ENCODE measurements at regions not wholly inside any gene's neighbourhood (a gene's known extent, or its start where the extent isn't known, plus 50 kb on each side); places are given as distances from the start of the nearest gene placed in this dataset.

- no peak overlapping the region for H3K4me2 ChIP-seq (ENCODE audit: insufficient read depth in 1 of 2, low read depth in 2 of 2, low read length in 2 of 2)
- H2BK12ac ChIP-seq (ENCODE audit: low read depth, low read length): no peak overlapping the region
- no peak overlapping the region for H2AK5ac ChIP-seq (ENCODE audit: low read depth, low read length)
- no peaks in the 10 kb centered on the region for H3K79me2 ChIP-seq (ENCODE audit: control insufficient read depth in 1 of 2, insufficient read depth in 2 of 2, low read length in 2 of 2)
- no peak overlapping the region for H4K8ac ChIP-seq (ENCODE audit: extremely low read depth, insufficient read depth, low read length)
- DNase-seq (ENCODE audit: low read depth in 1 of 2, low spot score in 2 of 2) (no peak), FAIRE-seq (no peak)
- no peaks in the 10 kb centered on the region for H3K27me3 ChIP-seq (replicated peaks in 1 of 4; ENCODE audit: control insufficient read depth in 3 of 4, extremely low read depth in 1 of 4, insufficient read depth in 3 of 4, low read length in 3 of 4)
- H2BK120ac ChIP-seq (replicated peaks; ENCODE audit: low read depth, low read length): no peak overlapping the region
- no peaks in the 10 kb centered on the region for H3K9me3 ChIP-seq (ENCODE audit: insufficient read depth in 2 of 2, low read depth in 1 of 2, low read length in 1 of 2)
- H2BK5ac ChIP-seq (ENCODE audit: low read depth, low read length): no peak overlapping the region
- no peaks in the 10 kb centered on the region for H3K36me3 ChIP-seq (ENCODE audit: control insufficient read depth in 2 of 4, insufficient read depth in 4 of 4, low read length in 3 of 4)
- H3K14ac ChIP-seq (ENCODE audit: insufficient read length): no peak overlapping the region
- CTCF ChIA-PET (ENCODE audit: partially characterized antibody): no interaction called here
- POLR2A ChIA-PET (ENCODE audit: partially characterized antibody): no interaction called here
- H2AFZ ChIP-seq (ENCODE audit: low read length): no peak overlapping the region
- no peak overlapping the region for H3K4ac ChIP-seq (replicated peaks; ENCODE audit: insufficient read length, low read depth, low read length)
- H4K91ac ChIP-seq (replicated peaks; ENCODE audit: insufficient read length, low read length): no peak overlapping the region
- H3K27ac ChIP-seq (ENCODE audit: low read depth, low read length): no peak overlapping the region
- H3K56ac ChIP-seq (replicated peaks; ENCODE audit: insufficient read length, low read depth, low read length): no peak overlapping the region
- no peak overlapping the region for H4K5ac ChIP-seq (ENCODE audit: insufficient read length, low read depth, low read length)
- no peak overlapping the region for H3K23ac ChIP-seq (ENCODE audit: insufficient read length)
- no peak overlapping the region for H3K4me3 ChIP-seq (ENCODE audit: extremely low read depth in 1 of 4, insufficient read depth in 2 of 4, low read depth in 3 of 4, low read length in 4 of 4)
- peaks cover 0 to 3% of the 10 kb centered on the region in 2 experiments for H4K20me1 ChIP-seq (replicated peaks in 1 of 2; ENCODE audit: control insufficient read depth in 1 of 2, insufficient read depth in 2 of 2, low read length in 2 of 2)
- no peak overlapping the region for H3K18ac ChIP-seq (ENCODE audit: extremely low read depth, low read length)
- WGBS, 2 experiments (ENCODE audit: extremely low coverage in 1 of 2, insufficient coverage in 1 of 2, insufficient read length in 1 of 2, insufficient replicate concordance in 2 of 2, low coverage in 1 of 2, low lambda C conversion rate in 2 of 2, missing lambda C conversion rate in 1 of 2): 90% methylated on average over 2 of the region's 2 CpGs; no CpG with 5 or more reads in 1 of the 2 experiments
- no peaks in the 10 kb centered on the region for H3K4me1 ChIP-seq (replicated peaks in 1 of 4; ENCODE audit: control insufficient read depth in 3 of 4, insufficient read depth in 4 of 4, low read length in 3 of 4)
- no peak overlapping the region for H3K9ac ChIP-seq (replicated peaks in 1 of 4; ENCODE audit: extremely low read depth in 1 of 4, low read depth in 3 of 4, low read length in 3 of 4)
- H2BK15ac ChIP-seq (ENCODE audit: low read length): no peak overlapping the region
- H3K23me2 ChIP-seq (ENCODE audit: low read depth, low read length): peaks cover 3% of the 10 kb centered on the region; the same call in 1 of the 2 replicates
- H2BK20ac ChIP-seq (ENCODE audit: low read length): no peak overlapping the region
- H3K79me1 ChIP-seq (ENCODE audit: low read depth, low read length): no peaks in the 10 kb centered on the region
- no peak for TF ChIP-seq ZNF274 (IDR thresholded peaks at IDR 0.05; ENCODE audit: borderline replicate concordance, extremely low read depth, low read length)
- no peak for TF ChIP-seq RNF2 (IDR thresholded peaks at IDR 0.05; ENCODE audit: borderline replicate concordance, low read depth, low read length, missing control alignments, poor library complexity, severe bottlenecking)
Observed at GRCh38 chr5:2459251-2459650, 292.2 kb downstream of the IRX2 start.

All from H1 (cell line).